ENCODE measurements at regions not wholly inside any gene's neighbourhood (a gene's known extent, or its start where the extent isn't known, plus 50 kb on each side); places are given as distances from the start of the nearest gene placed in this dataset.

DNA sequence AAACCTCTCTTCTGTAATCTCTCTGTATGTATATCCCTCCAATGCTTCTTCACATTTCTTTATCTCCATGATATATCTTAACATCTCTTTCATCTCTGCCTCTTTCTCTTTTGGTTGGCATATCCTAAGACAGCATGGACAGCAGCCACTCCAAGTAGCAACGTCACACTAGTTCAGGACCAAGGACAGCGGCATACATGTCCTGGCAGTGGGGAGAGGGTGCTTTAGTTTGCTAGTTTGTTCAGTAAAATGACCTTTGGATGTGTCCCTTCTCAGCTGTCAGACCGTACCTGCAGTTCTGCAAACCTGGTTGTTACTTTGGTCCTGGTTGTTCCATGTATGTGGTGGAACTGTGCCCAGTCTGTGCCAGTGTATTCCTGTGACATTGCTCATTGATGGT lies 225.6 kb upstream of the ROPN1 start (continued):
- TF ChIP-seq, protein P1, sequence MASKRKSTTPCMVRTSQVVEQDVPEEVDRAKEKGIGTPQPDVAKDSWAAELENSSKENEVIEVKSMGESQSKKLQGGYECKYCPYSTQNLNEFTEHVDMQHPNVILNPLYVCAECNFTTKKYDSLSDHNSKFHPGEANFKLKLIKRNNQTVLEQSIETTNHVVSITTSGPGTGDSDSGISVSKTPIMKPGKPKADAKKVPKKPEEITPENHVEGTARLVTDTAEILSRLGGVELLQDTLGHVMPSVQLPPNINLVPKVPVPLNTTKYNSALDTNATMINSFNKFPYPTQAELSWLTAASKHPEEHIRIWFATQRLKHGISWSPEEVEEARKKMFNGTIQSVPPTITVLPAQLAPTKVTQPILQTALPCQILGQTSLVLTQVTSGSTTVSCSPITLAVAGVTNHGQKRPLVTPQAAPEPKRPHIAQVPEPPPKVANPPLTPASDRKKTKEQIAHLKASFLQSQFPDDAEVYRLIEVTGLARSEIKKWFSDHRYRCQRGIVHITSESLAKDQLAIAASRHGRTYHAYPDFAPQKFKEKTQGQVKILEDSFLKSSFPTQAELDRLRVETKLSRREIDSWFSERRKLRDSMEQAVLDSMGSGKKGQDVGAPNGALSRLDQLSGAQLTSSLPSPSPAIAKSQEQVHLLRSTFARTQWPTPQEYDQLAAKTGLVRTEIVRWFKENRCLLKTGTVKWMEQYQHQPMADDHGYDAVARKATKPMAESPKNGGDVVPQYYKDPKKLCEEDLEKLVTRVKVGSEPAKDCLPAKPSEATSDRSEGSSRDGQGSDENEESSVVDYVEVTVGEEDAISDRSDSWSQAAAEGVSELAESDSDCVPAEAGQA (IDR thresholded peaks at IDR 0.05; ENCODE audit: low read depth): no peak
- TF ChIP-seq, protein P1 (CRISPR knock-in tag; IDR thresholded peaks at IDR 0.05; ENCODE audit: borderline replicate concordance): peak; percentile 75; the same call in 1 of the 2 replicates
- TF ChIP-seq, protein P2, sequence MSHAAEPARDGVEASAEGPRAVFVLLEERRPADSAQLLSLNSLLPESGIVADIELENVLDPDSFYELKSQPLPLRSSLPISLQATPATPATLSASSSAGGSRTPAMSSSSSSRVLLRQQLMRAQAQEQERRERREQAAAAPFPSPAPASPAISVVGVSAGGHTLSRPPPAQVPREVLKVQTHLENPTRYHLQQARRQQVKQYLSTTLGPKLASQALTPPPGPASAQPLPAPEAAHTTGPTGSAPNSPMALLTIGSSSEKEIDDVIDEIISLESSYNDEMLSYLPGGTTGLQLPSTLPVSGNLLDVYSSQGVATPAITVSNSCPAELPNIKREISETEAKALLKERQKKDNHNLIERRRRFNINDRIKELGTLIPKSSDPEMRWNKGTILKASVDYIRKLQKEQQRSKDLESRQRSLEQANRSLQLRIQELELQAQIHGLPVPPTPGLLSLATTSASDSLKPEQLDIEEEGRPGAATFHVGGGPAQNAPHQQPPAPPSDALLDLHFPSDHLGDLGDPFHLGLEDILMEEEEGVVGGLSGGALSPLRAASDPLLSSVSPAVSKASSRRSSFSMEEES (CRISPR knock-in tag; IDR thresholded peaks at IDR 0.05): peak; percentile 91
- TF ChIP-seq SNAPC2 (CRISPR knock-in tag; IDR thresholded peaks at IDR 0.05): peak; percentile 47; the same call in 1 of the 2 replicates
- TF ChIP-seq ZSCAN22 (CRISPR knock-in tag; IDR thresholded peaks at IDR 0.05): no peak
- TF ChIP-seq ARNT (IDR thresholded peaks at IDR 0.05): no peak
- no peak for TF ChIP-seq U2AF2 (IDR thresholded peaks at IDR 0.05; ENCODE audit: low read depth, low read length)
- peak; percentile 94 for TF ChIP-seq ZNF264 (CRISPR knock-in tag; IDR thresholded peaks at IDR 0.05)

All from HepG2 (cell line).